K562 (cell line): ENCODE measurements at regions not wholly inside any gene's neighbourhood (a gene's known extent, or its start where the extent isn't known, plus 50 kb on each side); places are given as distances from the start of the nearest gene placed in this dataset.

Source experiments
- ATAC-seq: fragments of 200-7000 bp; cut with Tn5 transposase; 3 replicates; pipeline ENCODE4 v1.9.1; 2020; ENCODE audit warnings: moderate library complexity
- BruUV-seq: library from RNA; stranded (reverse); fragments of 400-500 nt; replicated peaks from 2 replicates; lab custom pipeline; 2021; lab: Mats Ljungman, UMichigan
- CTCF ChIA-PET: fragments of 300-600 bp; formaldehyde crosslinking; extraction: SDS; loops from one replicate; lab custom pipeline; 2021; ENCODE audit warnings: low intra/inter-chr PET ratio; lab: Yijun Ruan, JAX
- POLR2A ChIA-PET: fragments of 300-600, 350-650 bp; sonication (Branson Sonifier 250); formaldehyde crosslinking; extraction: SDS; loops from one replicate; lab custom pipeline; 2021; ENCODE audit warnings: antibody characterized with exemption, inconsistent platforms; lab: Yijun Ruan, JAX
- DNase-seq, 4 experiments: peaks; one replicate each; pipeline versions ENCODE4 v3.0.0 to v3.0.0-alpha.2; 2011 to 2018; ENCODE audit warnings: low spot score in 3 of 4, mixed read lengths in 3 of 4; ENCODE audit errors: extremely low read depth in 1 of 4
- FAIRE-seq: peaks from 2 replicates; lab custom pipeline; 2011; peaks lifted over from hg19 to GRCh38; lab: Jason Lieb, UNC
- H2AFZ ChIP-seq: 2 replicates; pipeline ENCODE4 v1.6.0; 2011; ENCODE audit warnings: low read depth, low read length, control low read depth, inconsistent platforms
- H3K27ac ChIP-seq: fragments of 200-600 bp; 3 replicates; pipeline ENCODE4 v1.8.0; 2011; ENCODE audit warnings: low read depth, mild to moderate bottlenecking, control low read depth, inconsistent platforms, low read length, moderate library complexity, mixed read lengths; ENCODE audit errors: extremely low read depth
- H3K27me3 ChIP-seq, 2 experiments: fragments of 300-600 bp in 1 of 2; 2 replicates in 1 of 2; 3 replicates in 1 of 2; pipeline versions ENCODE4 v1.6.0 to v1.8.0; 2011; ENCODE audit warnings: inconsistent platforms in 2 of 2, low read length in 2 of 2, mild to moderate bottlenecking in 1 of 2, mixed read lengths in 1 of 2, moderate library complexity in 1 of 2; ENCODE audit not compliant: control insufficient read depth in 2 of 2, insufficient read depth in 2 of 2
- H3K36me3 ChIP-seq: fragments of 300-600 bp; 3 replicates; pipeline ENCODE4 v1.8.0; 2011; ENCODE audit warnings: mild to moderate bottlenecking, low read length, inconsistent platforms; ENCODE audit not compliant: control insufficient read depth, insufficient read depth
- H3K4me1 ChIP-seq, 2 experiments: fragments of 200-600 bp in 1 of 2; replicated peaks in 1 of 2; 2 replicates in 1 of 2; 3 replicates in 1 of 2; pipeline versions ENCODE4 v1.5.1 to v1.8.0; 2011; ENCODE audit warnings: inconsistent platforms in 2 of 2, low read length in 2 of 2, mild to moderate bottlenecking in 1 of 2, mixed read lengths in 1 of 2, moderate library complexity in 1 of 2; ENCODE audit not compliant: control insufficient read depth in 2 of 2, insufficient read depth in 2 of 2
- H3K4me2 ChIP-seq: 2 replicates; pipeline ENCODE4 v1.6.1; 2011; ENCODE audit warnings: low read length, control low read depth, inconsistent platforms, mixed read lengths; ENCODE audit not compliant: insufficient read depth
- H3K4me3 ChIP-seq: fragments of 200-600 bp; sonication (generic), shearing (Covaris generic); 2 replicates; pipeline ENCODE4 v1.5.1; 2016; ENCODE audit warnings: control low read depth, inconsistent platforms
- H3K79me2 ChIP-seq: fragments of 200-600 bp; 3 replicates; pipeline ENCODE4 v1.8.0; 2011; ENCODE audit warnings: low read length, inconsistent platforms; ENCODE audit not compliant: control insufficient read depth, insufficient read depth
- H3K9ac ChIP-seq, 2 experiments: 2 replicates each; pipeline versions ENCODE4 v1.6.0 to v1.6.1; 2011; ENCODE audit warnings: low read depth in 2 of 2, low read length in 2 of 2, control low read depth in 1 of 2, inconsistent platforms in 1 of 2, mild to moderate bottlenecking in 1 of 2, mixed read lengths in 1 of 2; ENCODE audit not compliant: insufficient read depth in 1 of 2
- H3K9me1 ChIP-seq: one replicate; pipeline ENCODE4 v1.6.0; 2011; ENCODE audit warnings: inconsistent platforms, mild to moderate bottlenecking, low read length, moderate library complexity; ENCODE audit not compliant: control insufficient read depth, insufficient read depth
- H3K9me3 ChIP-seq: replicated peaks from 2 replicates; pipeline ENCODE4 v1.5.1; 2011; ENCODE audit warnings: low read depth, low read length, inconsistent platforms; ENCODE audit not compliant: control insufficient read depth, insufficient read depth
- H4K20me1 ChIP-seq: replicated peaks from 2 replicates; pipeline ENCODE4 v1.6.1; 2011; ENCODE audit warnings: low read length, inconsistent platforms, mixed read lengths; ENCODE audit not compliant: control insufficient read depth, insufficient read depth
- CBFA2T2 ChIP-seq: fragments of 450-650 bp; conservative IDR thresholded peaks from 2 replicates; pipeline ENCODE4 v1.6.1; 2017; ENCODE audit warnings: mild to moderate bottlenecking
- ZNF696 ChIP-seq: fragments of 250-450 bp; sonication (Bioruptor Pico); conservative IDR thresholded peaks from 2 replicates; pipeline ENCODE4 v1.4.0; 2020; ENCODE audit warnings: mild to moderate bottlenecking, moderate library complexity
- WGBS: fragments of 100-300 bp; shearing (Covaris generic); methylation state at CpG from one replicate; pipeline ENCODE4 v1.1.6; 2016; ENCODE audit warnings: low coverage, mixed read lengths; ENCODE audit not compliant: insufficient coverage; ENCODE audit errors: missing lambda C conversion rate; 5-methylcytosine and 5-hydroxymethylcytosine counted together
- in situ Hi-C: fragments of 300-500 bp; cut with MboI; formaldehyde crosslinking; loops from 4 replicates; pipeline ENCODE4 v1.15.0; 2018; ENCODE audit warnings: inconsistent platforms, mixed read lengths
- intact Hi-C: fragments of 100-400 bp; cut with micrococcal nuclease; formaldehyde crosslinking; loops from 2 replicates; pipeline ENCODE4 v1.14.2; 2022
- TF ChIP-seq, protein P1 (sequence below): fragments of 450-650 bp; formaldehyde crosslinking; IDR thresholded peaks from 2 replicates; pipeline ENCODE4 v1.4.0; 2020; ENCODE audit warnings: mild to moderate bottlenecking, moderate library complexity
- TF ChIP-seq, protein P2 (sequence below): fragments of 250-450 bp; sonication (Bioruptor Pico); IDR thresholded peaks from 2 replicates; pipeline ENCODE4 v1.9.0; 2021; ENCODE audit warnings: mild to moderate bottlenecking, inconsistent platforms
- TF ChIP-seq, protein P3 (sequence below): sonication (generic); formaldehyde crosslinking; IDR thresholded peaks from 2 replicates; pipeline ENCODE4 v1.4.0; 2020; ENCODE audit warnings: mild to moderate bottlenecking, missing genetic modification reagents
- TF ChIP-seq, protein P4 (sequence below): fragments of 250-450 bp; sonication (Bioruptor Pico); IDR thresholded peaks from 2 replicates; pipeline ENCODE4 v1.4.0; 2020

DNA sequence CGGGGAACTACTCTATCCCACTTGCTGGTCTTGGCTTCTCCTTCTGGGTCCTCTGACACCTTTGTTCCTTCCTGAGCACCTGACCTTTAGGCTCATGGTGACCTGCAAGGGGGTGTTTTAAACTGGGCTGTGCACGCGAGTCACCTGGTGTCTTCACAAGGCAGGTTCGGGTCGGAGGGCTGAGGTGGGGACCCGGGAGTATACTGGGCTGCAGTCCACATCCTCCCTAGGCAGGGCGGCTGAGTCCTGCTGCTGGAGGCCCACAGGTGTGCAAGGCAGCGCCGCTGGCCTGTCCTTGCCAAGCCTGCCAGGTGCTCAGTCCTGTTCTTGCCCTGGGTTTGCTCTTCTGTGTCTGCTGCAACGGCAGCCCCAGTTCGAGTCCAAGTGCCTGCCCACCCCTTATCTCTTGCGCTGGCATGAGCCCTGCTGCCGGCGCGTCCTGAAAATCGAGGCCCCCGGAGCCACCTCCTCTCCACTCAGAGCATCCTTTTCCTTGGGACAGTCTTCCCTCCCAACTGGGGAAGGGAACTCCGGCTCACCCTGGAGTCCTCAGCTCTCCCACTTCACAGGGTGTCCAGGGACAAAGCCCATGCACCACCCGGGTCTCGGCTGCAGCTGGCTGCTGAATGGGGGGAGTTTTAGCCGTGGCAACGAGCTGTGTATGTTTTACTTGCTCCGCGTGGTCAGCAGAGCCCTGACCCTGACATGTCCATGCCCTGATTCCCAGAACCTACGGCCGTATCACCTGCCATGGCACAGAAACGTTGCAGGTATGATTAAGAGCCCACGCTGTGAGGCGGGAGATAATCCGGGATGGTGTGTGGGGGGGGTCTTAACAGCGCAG, 193.5 kb downstream of the TEX29 start:
- ChIA-PET CTCF (no interaction called here), POLR2A (no interaction called here)
- Histone ChIP-seq H3K27me3 (peaks cover 0 to 33% of the 10 kb centered on the region in 2 experiments; a peak in 3 of 5 replicates), H3K79me2 (no peaks in the 10 kb centered on the region), H3K27ac (no peak overlapping the region), H3K36me3 (no peaks in the 10 kb centered on the region), H2AFZ (no peak overlapping the region), H3K9me1 (no peaks in the 10 kb centered on the region), H3K4me2 (no peak overlapping the region), H3K4me1 (no peaks in the 10 kb centered on the region), H3K9ac (no peak overlapping the region), H3K9me3 (no peaks in the 10 kb centered on the region), H4K20me1 (no peaks in the 10 kb centered on the region), H3K4me3 (no peak overlapping the region)
- no TSS peak for BruUV-seq
- intact Hi-C loops: no loop called here
- ATAC-seq (no peak), DNase-seq (no peak), FAIRE-seq (no peak)
- in situ Hi-C loops: no loop called here
- WGBS: under 1% methylated on average over 14 of the region's 31 CpGs
- no peak for TF ChIP-seq ZNF696 (CRISPR knock-in tag)
- TF ChIP-seq, protein P1, sequence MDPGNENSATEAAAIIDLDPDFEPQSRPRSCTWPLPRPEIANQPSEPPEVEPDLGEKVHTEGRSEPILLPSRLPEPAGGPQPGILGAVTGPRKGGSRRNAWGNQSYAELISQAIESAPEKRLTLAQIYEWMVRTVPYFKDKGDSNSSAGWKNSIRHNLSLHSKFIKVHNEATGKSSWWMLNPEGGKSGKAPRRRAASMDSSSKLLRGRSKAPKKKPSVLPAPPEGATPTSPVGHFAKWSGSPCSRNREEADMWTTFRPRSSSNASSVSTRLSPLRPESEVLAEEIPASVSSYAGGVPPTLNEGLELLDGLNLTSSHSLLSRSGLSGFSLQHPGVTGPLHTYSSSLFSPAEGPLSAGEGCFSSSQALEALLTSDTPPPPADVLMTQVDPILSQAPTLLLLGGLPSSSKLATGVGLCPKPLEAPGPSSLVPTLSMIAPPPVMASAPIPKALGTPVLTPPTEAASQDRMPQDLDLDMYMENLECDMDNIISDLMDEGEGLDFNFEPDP (CRISPR knock-in tag): no peak
- TF ChIP-seq, protein P2, sequence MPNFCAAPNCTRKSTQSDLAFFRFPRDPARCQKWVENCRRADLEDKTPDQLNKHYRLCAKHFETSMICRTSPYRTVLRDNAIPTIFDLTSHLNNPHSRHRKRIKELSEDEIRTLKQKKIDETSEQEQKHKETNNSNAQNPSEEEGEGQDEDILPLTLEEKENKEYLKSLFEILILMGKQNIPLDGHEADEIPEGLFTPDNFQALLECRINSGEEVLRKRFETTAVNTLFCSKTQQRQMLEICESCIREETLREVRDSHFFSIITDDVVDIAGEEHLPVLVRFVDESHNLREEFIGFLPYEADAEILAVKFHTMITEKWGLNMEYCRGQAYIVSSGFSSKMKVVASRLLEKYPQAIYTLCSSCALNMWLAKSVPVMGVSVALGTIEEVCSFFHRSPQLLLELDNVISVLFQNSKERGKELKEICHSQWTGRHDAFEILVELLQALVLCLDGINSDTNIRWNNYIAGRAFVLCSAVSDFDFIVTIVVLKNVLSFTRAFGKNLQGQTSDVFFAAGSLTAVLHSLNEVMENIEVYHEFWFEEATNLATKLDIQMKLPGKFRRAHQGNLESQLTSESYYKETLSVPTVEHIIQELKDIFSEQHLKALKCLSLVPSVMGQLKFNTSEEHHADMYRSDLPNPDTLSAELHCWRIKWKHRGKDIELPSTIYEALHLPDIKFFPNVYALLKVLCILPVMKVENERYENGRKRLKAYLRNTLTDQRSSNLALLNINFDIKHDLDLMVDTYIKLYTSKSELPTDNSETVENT (CRISPR knock-in tag): no peak
- TF ChIP-seq, protein P3, sequence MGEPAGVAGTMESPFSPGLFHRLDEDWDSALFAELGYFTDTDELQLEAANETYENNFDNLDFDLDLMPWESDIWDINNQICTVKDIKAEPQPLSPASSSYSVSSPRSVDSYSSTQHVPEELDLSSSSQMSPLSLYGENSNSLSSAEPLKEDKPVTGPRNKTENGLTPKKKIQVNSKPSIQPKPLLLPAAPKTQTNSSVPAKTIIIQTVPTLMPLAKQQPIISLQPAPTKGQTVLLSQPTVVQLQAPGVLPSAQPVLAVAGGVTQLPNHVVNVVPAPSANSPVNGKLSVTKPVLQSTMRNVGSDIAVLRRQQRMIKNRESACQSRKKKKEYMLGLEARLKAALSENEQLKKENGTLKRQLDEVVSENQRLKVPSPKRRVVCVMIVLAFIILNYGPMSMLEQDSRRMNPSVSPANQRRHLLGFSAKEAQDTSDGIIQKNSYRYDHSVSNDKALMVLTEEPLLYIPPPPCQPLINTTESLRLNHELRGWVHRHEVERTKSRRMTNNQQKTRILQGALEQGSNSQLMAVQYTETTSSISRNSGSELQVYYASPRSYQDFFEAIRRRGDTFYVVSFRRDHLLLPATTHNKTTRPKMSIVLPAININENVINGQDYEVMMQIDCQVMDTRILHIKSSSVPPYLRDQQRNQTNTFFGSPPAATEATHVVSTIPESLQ (CRISPR knock-in tag): no peak
- TF ChIP-seq, protein P4, sequence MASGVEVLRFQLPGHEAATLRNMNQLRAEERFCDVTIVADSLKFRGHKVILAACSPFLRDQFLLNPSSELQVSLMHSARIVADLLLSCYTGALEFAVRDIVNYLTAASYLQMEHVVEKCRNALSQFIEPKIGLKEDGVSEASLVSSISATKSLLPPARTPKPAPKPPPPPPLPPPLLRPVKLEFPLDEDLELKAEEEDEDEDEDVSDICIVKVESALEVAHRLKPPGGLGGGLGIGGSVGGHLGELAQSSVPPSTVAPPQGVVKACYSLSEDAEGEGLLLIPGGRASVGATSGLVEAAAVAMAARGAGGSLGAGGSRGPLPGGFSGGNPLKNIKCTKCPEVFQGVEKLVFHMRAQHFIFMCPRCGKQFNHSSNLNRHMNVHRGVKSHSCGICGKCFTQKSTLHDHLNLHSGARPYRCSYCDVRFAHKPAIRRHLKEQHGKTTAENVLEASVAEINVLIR (CRISPR knock-in tag): no peak
- no peak for TF ChIP-seq CBFA2T2
